Suprapubic skin (tissue), 4 donors: ENCODE measurements at regions not wholly inside any gene's neighbourhood (a gene's known extent, or its start where the extent isn't known, plus 50 kb on each side); places are given as distances from the start of the nearest gene placed in this dataset.

Experiments
- EP300 ChIP-seq: sonication (generic); formaldehyde crosslinking; IDR thresholded peaks from one replicate; pipeline ENCODE4 v1.6.1; 2017; ENCODE audit warnings: antibody characterized with exemption
- POLR2A ChIP-seq, 2 donors: fragments of 450-650 bp; IDR thresholded peaks; one replicate each; pipeline ENCODE4 v1.6.1; 2017; ENCODE audit warnings: antibody characterized with exemption in 2 of 2, mild to moderate bottlenecking in 2 of 2, moderate library complexity in 2 of 2
- POLR2AphosphoS5 ChIP-seq, 3 donors: sonication (generic); formaldehyde crosslinking; IDR thresholded peaks; one replicate each; pipeline ENCODE4 v1.6.1; 2017; ENCODE audit warnings: antibody characterized with exemption in 3 of 3
- TF ChIP-seq, protein P1 (sequence below), 2 donors: fragments of 200-600 bp in 1 of 2; fragments of 450-650 bp in 1 of 2; sonication (generic) in 1 of 2; IDR thresholded peaks; one replicate each; pipeline ENCODE4 v1.5.1; 2016 to 2019; ENCODE audit warnings: antibody characterized with exemption in 2 of 2, mild to moderate bottlenecking in 1 of 2, moderate library complexity in 1 of 2

DNA sequence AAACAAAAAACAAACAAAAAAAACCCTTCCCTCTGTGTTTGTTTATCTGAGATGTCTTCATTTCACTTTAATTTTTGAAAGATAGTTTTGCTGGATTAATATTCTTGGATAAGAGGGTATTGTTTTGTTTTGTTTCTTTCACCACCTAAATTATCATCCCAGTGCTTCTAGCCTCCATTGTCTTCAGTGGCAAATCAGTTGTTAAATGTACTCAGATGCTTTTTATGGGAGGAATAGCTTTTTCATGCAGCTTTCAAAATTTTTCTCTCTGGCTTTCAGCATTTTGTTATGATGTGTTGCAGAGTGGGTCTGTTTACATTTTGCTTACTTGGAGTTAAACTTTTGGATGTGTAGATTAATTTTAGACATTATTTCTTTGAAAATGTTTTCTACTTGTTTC lies 203.5 kb upstream of the DCC start:
- TF ChIP-seq, protein P1, sequence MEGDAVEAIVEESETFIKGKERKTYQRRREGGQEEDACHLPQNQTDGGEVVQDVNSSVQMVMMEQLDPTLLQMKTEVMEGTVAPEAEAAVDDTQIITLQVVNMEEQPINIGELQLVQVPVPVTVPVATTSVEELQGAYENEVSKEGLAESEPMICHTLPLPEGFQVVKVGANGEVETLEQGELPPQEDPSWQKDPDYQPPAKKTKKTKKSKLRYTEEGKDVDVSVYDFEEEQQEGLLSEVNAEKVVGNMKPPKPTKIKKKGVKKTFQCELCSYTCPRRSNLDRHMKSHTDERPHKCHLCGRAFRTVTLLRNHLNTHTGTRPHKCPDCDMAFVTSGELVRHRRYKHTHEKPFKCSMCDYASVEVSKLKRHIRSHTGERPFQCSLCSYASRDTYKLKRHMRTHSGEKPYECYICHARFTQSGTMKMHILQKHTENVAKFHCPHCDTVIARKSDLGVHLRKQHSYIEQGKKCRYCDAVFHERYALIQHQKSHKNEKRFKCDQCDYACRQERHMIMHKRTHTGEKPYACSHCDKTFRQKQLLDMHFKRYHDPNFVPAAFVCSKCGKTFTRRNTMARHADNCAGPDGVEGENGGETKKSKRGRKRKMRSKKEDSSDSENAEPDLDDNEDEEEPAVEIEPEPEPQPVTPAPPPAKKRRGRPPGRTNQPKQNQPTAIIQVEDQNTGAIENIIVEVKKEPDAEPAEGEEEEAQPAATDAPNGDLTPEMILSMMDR (IDR thresholded peaks at IDR 0.05): no peak
- TF ChIP-seq EP300: no peak
- no peak for TF ChIP-seq POLR2A (IDR thresholded peaks at IDR 0.05)
- TF ChIP-seq POLR2AphosphoS5 (IDR thresholded peaks at IDR 0.05): no peak
